ENCODE measurements at regions not wholly inside any gene's neighbourhood (a gene's known extent, or its start where the extent isn't known, plus 50 kb on each side); places are given as distances from the start of the nearest gene placed in this dataset.

GRCh38 chr6:93083337-93084230 is 335.8 kb downstream of the EPHA7 start:
- no peak overlapping the region for H3K4me3 ChIP-seq (ENCODE audit: low read depth in 1 of 5, low read length in 5 of 5)
- H3K4me1 ChIP-seq (ENCODE audit: control insufficient read depth in 5 of 5, insufficient read depth in 5 of 5, low read length in 5 of 5): peaks cover 0 to 2% (median under 1%) of the 10 kb centered on the region in 5 donors
- no peaks in the 10 kb centered on the region for H3K9me3 ChIP-seq (ENCODE audit: control insufficient read depth in 5 of 5, low read length in 5 of 5)
- H3K27me3 ChIP-seq (ENCODE audit: control insufficient read depth in 5 of 5, insufficient read depth in 4 of 5, low read length in 5 of 5): no peaks in the 10 kb centered on the region
- no peak overlapping the region for H3K9ac ChIP-seq (ENCODE audit: low read length in 5 of 5)
- H3K36me3 ChIP-seq (ENCODE audit: control insufficient read depth in 5 of 5, insufficient read depth in 5 of 5, low read length in 5 of 5): no peaks in the 10 kb centered on the region
- H3K27ac ChIP-seq (ENCODE audit: low read depth, low read length): no peak overlapping the region

GRCh38 chr6:93081901-93082300 is 337.5 kb downstream of the EPHA7 start:
- Histone ChIP-seq H3K27ac (ENCODE audit: low read depth, low read length) (no peak overlapping the region), H3K4me1 (ENCODE audit: control insufficient read depth in 5 of 5, insufficient read depth in 5 of 5, low read length in 5 of 5) (no peaks in the 10 kb centered on the region), H3K36me3 (ENCODE audit: control insufficient read depth in 5 of 5, insufficient read depth in 5 of 5, low read length in 5 of 5) (no peaks in the 10 kb centered on the region), H3K9ac (ENCODE audit: low read length in 5 of 5) (no peak overlapping the region), H3K4me3 (ENCODE audit: low read depth in 1 of 5, low read length in 5 of 5) (no peak overlapping the region), H3K27me3 (ENCODE audit: control insufficient read depth in 5 of 5, insufficient read depth in 4 of 5, low read length in 5 of 5) (no peaks in the 10 kb centered on the region), H3K9me3 (ENCODE audit: control insufficient read depth in 5 of 5, low read length in 5 of 5) (no peaks in the 10 kb centered on the region)

GRCh38 chr6:93079061-93079460 is 340.3 kb downstream of the EPHA7 start:
- H3K9ac ChIP-seq (ENCODE audit: low read length in 5 of 5): no peak overlapping the region
- no peaks in the 10 kb centered on the region for H3K27me3 ChIP-seq (ENCODE audit: control insufficient read depth in 5 of 5, insufficient read depth in 4 of 5, low read length in 5 of 5)
- H3K4me3 ChIP-seq (ENCODE audit: low read depth in 1 of 5, low read length in 5 of 5): no peak overlapping the region
- no peaks in the 10 kb centered on the region for H3K9me3 ChIP-seq (ENCODE audit: control insufficient read depth in 5 of 5, low read length in 5 of 5)
- H3K27ac ChIP-seq (ENCODE audit: low read depth, low read length): no peak overlapping the region
- no peaks in the 10 kb centered on the region for H3K36me3 ChIP-seq (ENCODE audit: control insufficient read depth in 5 of 5, insufficient read depth in 5 of 5, low read length in 5 of 5)
- H3K4me1 ChIP-seq (ENCODE audit: control insufficient read depth in 5 of 5, insufficient read depth in 5 of 5, low read length in 5 of 5): no peaks in the 10 kb centered on the region

GRCh38 chr6:93073811-93074210 is 345.5 kb downstream of the EPHA7 start:
- no peak overlapping the region for H3K27ac ChIP-seq (ENCODE audit: low read depth, low read length)
- H3K9me3 ChIP-seq (ENCODE audit: control insufficient read depth in 5 of 5, low read length in 5 of 5): no peaks in the 10 kb centered on the region
- no peak overlapping the region for H3K4me3 ChIP-seq (ENCODE audit: low read depth in 1 of 5, low read length in 5 of 5)

GRCh38 chr6:93069856-93070255 is 349.5 kb downstream of the EPHA7 start:
- H3K9me3 ChIP-seq (ENCODE audit: control insufficient read depth in 5 of 5, low read length in 5 of 5): no peaks in the 10 kb centered on the region

More at GRCh38 chr6:93073811-93074210, 345.5 kb downstream of the EPHA7 start:
- Histone ChIP-seq H3K4me1 (ENCODE audit: control insufficient read depth in 5 of 5, insufficient read depth in 5 of 5, low read length in 5 of 5) (no peaks in the 10 kb centered on the region), H3K9ac (ENCODE audit: low read length in 5 of 5) (no peak overlapping the region), H3K27me3 (ENCODE audit: control insufficient read depth in 5 of 5, insufficient read depth in 4 of 5, low read length in 5 of 5) (no peaks in the 10 kb centered on the region), H3K36me3 (ENCODE audit: control insufficient read depth in 5 of 5, insufficient read depth in 5 of 5, low read length in 5 of 5) (no peaks in the 10 kb centered on the region)

GRCh38 chr6:93059911-93060310 is 359.4 kb downstream of the EPHA7 start:
- no peak overlapping the region for H3K27ac ChIP-seq (ENCODE audit: low read depth, low read length)
- H3K4me1 ChIP-seq (ENCODE audit: control insufficient read depth in 5 of 5, insufficient read depth in 5 of 5, low read length in 5 of 5): no peaks in the 10 kb centered on the region
- no peaks in the 10 kb centered on the region for H3K27me3 ChIP-seq (ENCODE audit: control insufficient read depth in 5 of 5, insufficient read depth in 4 of 5, low read length in 5 of 5)
- no peak overlapping the region for H3K4me3 ChIP-seq (ENCODE audit: low read depth in 1 of 5, low read length in 5 of 5)
- H3K9me3 ChIP-seq (ENCODE audit: control insufficient read depth in 5 of 5, low read length in 5 of 5): no peaks in the 10 kb centered on the region
- no peaks in the 10 kb centered on the region for H3K36me3 ChIP-seq (ENCODE audit: control insufficient read depth in 5 of 5, insufficient read depth in 5 of 5, low read length in 5 of 5)
- no peak overlapping the region for H3K9ac ChIP-seq (ENCODE audit: low read length in 5 of 5)

More at GRCh38 chr6:93069856-93070255, 349.5 kb downstream of the EPHA7 start:
- H3K4me3 ChIP-seq (ENCODE audit: low read depth in 1 of 5, low read length in 5 of 5): no peak overlapping the region
- no peak overlapping the region for H3K9ac ChIP-seq (ENCODE audit: low read length in 5 of 5)
- H3K27me3 ChIP-seq (ENCODE audit: control insufficient read depth in 5 of 5, insufficient read depth in 4 of 5, low read length in 5 of 5): no peaks in the 10 kb centered on the region
- H3K36me3 ChIP-seq (ENCODE audit: control insufficient read depth in 5 of 5, insufficient read depth in 5 of 5, low read length in 5 of 5): no peaks in the 10 kb centered on the region
- no peaks in the 10 kb centered on the region for H3K4me1 ChIP-seq (ENCODE audit: control insufficient read depth in 5 of 5, insufficient read depth in 5 of 5, low read length in 5 of 5)
- no peak overlapping the region for H3K27ac ChIP-seq (ENCODE audit: low read depth, low read length)

- Histone ChIP-seq H3K36me3 (ENCODE audit: control insufficient read depth in 5 of 5, insufficient read depth in 5 of 5, low read length in 5 of 5) (no peaks in the 10 kb centered on the region), H3K4me1 (ENCODE audit: control insufficient read depth in 5 of 5, insufficient read depth in 5 of 5, low read length in 5 of 5) (no peaks in the 10 kb centered on the region), H3K9ac (ENCODE audit: low read length in 5 of 5) (no peak overlapping the region), H3K27ac (ENCODE audit: low read depth, low read length) (no peak overlapping the region), H3K4me3 (ENCODE audit: low read depth in 1 of 5, low read length in 5 of 5) (no peak overlapping the region), H3K27me3 (ENCODE audit: control insufficient read depth in 5 of 5, insufficient read depth in 4 of 5, low read length in 5 of 5) (no peaks in the 10 kb centered on the region), H3K9me3 (ENCODE audit: control insufficient read depth in 5 of 5, low read length in 5 of 5) (no peaks in the 10 kb centered on the region)
Measured at GRCh38 chr6:93057584-93057983, 361.8 kb downstream of the EPHA7 start.

GRCh38 chr6:93048381-93048780 is 371.0 kb downstream of the EPHA7 start:
- Histone ChIP-seq H3K9ac (ENCODE audit: low read length in 5 of 5) (no peak overlapping the region), H3K4me3 (ENCODE audit: low read depth in 1 of 5, low read length in 5 of 5) (no peak overlapping the region), H3K4me1 (ENCODE audit: control insufficient read depth in 5 of 5, insufficient read depth in 5 of 5, low read length in 5 of 5) (no peaks in the 10 kb centered on the region), H3K27me3 (ENCODE audit: control insufficient read depth in 5 of 5, insufficient read depth in 4 of 5, low read length in 5 of 5) (no peaks in the 10 kb centered on the region), H3K27ac (ENCODE audit: low read depth, low read length) (no peak overlapping the region), H3K36me3 (ENCODE audit: control insufficient read depth in 5 of 5, insufficient read depth in 5 of 5, low read length in 5 of 5) (no peaks in the 10 kb centered on the region), H3K9me3 (ENCODE audit: control insufficient read depth in 5 of 5, low read length in 5 of 5) (no peaks in the 10 kb centered on the region)

- no peaks in the 10 kb centered on the region for H3K4me1 ChIP-seq (ENCODE audit: control insufficient read depth in 5 of 5, insufficient read depth in 5 of 5, low read length in 5 of 5)
- no peak overlapping the region for H3K9ac ChIP-seq (ENCODE audit: low read length in 5 of 5)
Measured at GRCh38 chr6:93047033-93047432, 372.3 kb downstream of the EPHA7 start.

GRCh38 chr6:93045156-93045555 is 374.2 kb downstream of the EPHA7 start:
- Histone ChIP-seq H3K27me3 (ENCODE audit: control insufficient read depth in 5 of 5, insufficient read depth in 4 of 5, low read length in 5 of 5) (no peaks in the 10 kb centered on the region), H3K9ac (ENCODE audit: low read length in 5 of 5) (no peak overlapping the region), H3K27ac (ENCODE audit: low read depth, low read length) (no peak overlapping the region), H3K4me1 (ENCODE audit: control insufficient read depth in 5 of 5, insufficient read depth in 5 of 5, low read length in 5 of 5) (no peaks in the 10 kb centered on the region), H3K9me3 (ENCODE audit: control insufficient read depth in 5 of 5, low read length in 5 of 5) (no peaks in the 10 kb centered on the region), H3K36me3 (ENCODE audit: control insufficient read depth in 5 of 5, insufficient read depth in 5 of 5, low read length in 5 of 5) (no peaks in the 10 kb centered on the region), H3K4me3 (ENCODE audit: low read depth in 1 of 5, low read length in 5 of 5) (no peak overlapping the region)

More at GRCh38 chr6:93047033-93047432, 372.3 kb downstream of the EPHA7 start:
- H3K4me3 ChIP-seq (ENCODE audit: low read depth in 1 of 5, low read length in 5 of 5): no peak overlapping the region
- no peaks in the 10 kb centered on the region for H3K27me3 ChIP-seq (ENCODE audit: control insufficient read depth in 5 of 5, insufficient read depth in 4 of 5, low read length in 5 of 5)
- H3K9me3 ChIP-seq (ENCODE audit: control insufficient read depth in 5 of 5, low read length in 5 of 5): no peaks in the 10 kb centered on the region
- no peaks in the 10 kb centered on the region for H3K36me3 ChIP-seq (ENCODE audit: control insufficient read depth in 5 of 5, insufficient read depth in 5 of 5, low read length in 5 of 5)
- H3K27ac ChIP-seq (ENCODE audit: low read depth, low read length): no peak overlapping the region

Measured in subcutaneous abdominal adipose tissue (tissue), 5 donors.